GM23248 (cell line): ENCODE measurements at regions not wholly inside any gene's neighbourhood (a gene's known extent, or its start where the extent isn't known, plus 50 kb on each side); places are given as distances from the start of the nearest gene placed in this dataset.
A peak's percentile ranks its signal among the peaks of the same experiment; 100 is the strongest.

ENCODE experiments used
- DNase-seq: peaks from one replicate; pipeline ENCODE4 v3.0.0-alpha.2; 2015
- H2AFZ ChIP-seq: fragments of 200-600 bp; sonication (generic); 2 replicates; pipeline ENCODE4 v1.6.1; 2016; ENCODE audit warnings: antibody characterized with exemption
- H3F3A ChIP-seq: fragments of 200-600 bp; sonication (generic); 2 replicates; pipeline ENCODE4 v1.6.1; 2016; ENCODE audit warnings: mild to moderate bottlenecking, antibody characterized with exemption, mixed run types; ENCODE audit not compliant: insufficient read depth
- H3K27ac ChIP-seq: fragments of 200-600 bp; sonication (generic); 2 replicates; pipeline ENCODE4 v1.5.1; 2016; ENCODE audit warnings: mild to moderate bottlenecking
- H3K27me3 ChIP-seq: fragments of 200-600 bp; sonication (generic); replicated peaks from 2 replicates; pipeline ENCODE4 v1.6.1; 2016; ENCODE audit warnings: mild to moderate bottlenecking; ENCODE audit not compliant: insufficient read depth
- H3K36me3 ChIP-seq: fragments of 200-600 bp; sonication (generic); 2 replicates; pipeline ENCODE4 v1.6.1; 2016; ENCODE audit warnings: low read depth, mild to moderate bottlenecking
- H3K4me1 ChIP-seq: fragments of 200-600 bp; sonication (generic); 2 replicates; pipeline ENCODE4 v1.6.1; 2016; ENCODE audit warnings: mild to moderate bottlenecking; ENCODE audit not compliant: insufficient read depth
- H3K4me2 ChIP-seq: fragments of 200-600 bp; sonication (generic); one replicate; pipeline ENCODE4 v1.6.1; 2016; ENCODE audit warnings: mild to moderate bottlenecking; ENCODE audit not compliant: unreplicated experiment
- H3K4me3 ChIP-seq: fragments of 200-600 bp; sonication (generic); 2 replicates; pipeline ENCODE4 v1.5.1; 2016; ENCODE audit warnings: mild to moderate bottlenecking
- H3K79me2 ChIP-seq: fragments of 200-600 bp; sonication (generic); 2 replicates; pipeline ENCODE4 v1.6.1; 2016; ENCODE audit warnings: mild to moderate bottlenecking; ENCODE audit not compliant: insufficient read depth
- H3K9ac ChIP-seq: fragments of 200-600 bp; sonication (generic); 2 replicates; pipeline ENCODE4 v1.6.1; 2016; ENCODE audit warnings: mild to moderate bottlenecking
- H3K9me2 ChIP-seq: fragments of 200-600 bp; sonication (generic); 2 replicates; pipeline ENCODE4 v1.6.1; 2016; ENCODE audit warnings: mixed run types, mild to moderate bottlenecking, moderate library complexity; ENCODE audit not compliant: insufficient read depth
- H3K9me3 ChIP-seq: fragments of 200-600 bp; sonication (generic); one replicate; pipeline ENCODE4 v1.6.1; 2017; ENCODE audit warnings: low read depth
- H4K20me1 ChIP-seq: fragments of 200-600 bp; sonication (generic); 2 replicates; pipeline ENCODE4 v1.6.0; 2016; ENCODE audit not compliant: insufficient read depth
- EZH2 ChIP-seq: fragments of 200-600 bp; sonication (generic); IDR thresholded peaks from 2 replicates; pipeline ENCODE4 v1.6.1; 2018; ENCODE audit warnings: antibody characterized with exemption, mild to moderate bottlenecking; ENCODE audit not compliant: insufficient read depth, poor library complexity, severe bottlenecking
- EZH2phosphoT487 ChIP-seq: fragments of 200-600 bp; sonication (generic); IDR thresholded peaks from 2 replicates; pipeline ENCODE4 v1.6.1; 2018; ENCODE audit warnings: antibody characterized with exemption, moderate library complexity, mild to moderate bottlenecking, low read depth; ENCODE audit not compliant: insufficient read depth
- WGBS, 2 experiments: methylation state at CpG; one replicate each; pipeline ENCODE4 v1.1.6; 2015 to 2017; ENCODE audit warnings: low lambda C conversion rate in 2 of 2, low coverage in 1 of 2; ENCODE audit errors: missing lambda C conversion rate in 2 of 2; 5-methylcytosine and 5-hydroxymethylcytosine counted together
- in situ Hi-C: fragments of 300-500 bp; cut with MboI; formaldehyde crosslinking; loops from 2 replicates; pipeline ENCODE4 v1.15.0; 2020

- H3K36me3 ChIP-seq = no peaks in the 10 kb centered on the region
- H3K9me3 ChIP-seq = no peaks in the 10 kb centered on the region
- H3K4me1 ChIP-seq = no peaks in the 10 kb centered on the region
- H3K4me2 ChIP-seq = no peak overlapping the region
- WGBS, 2 experiments = 19 to 21% methylated on average over 4 of the region's 4 CpGs
- no peaks in the 10 kb centered on the region for H4K20me1 ChIP-seq
- no peaks in the 10 kb centered on the region for H3F3A ChIP-seq
- in situ Hi-C loops = no loop called here
- no peak overlapping the region for H3K27ac ChIP-seq
- no peak overlapping the region for H3K4me3 ChIP-seq
- no peak for TF ChIP-seq EZH2
- no peak for TF ChIP-seq EZH2phosphoT487
- DNase-seq = no peak
- no peak overlapping the region for H3K9ac ChIP-seq
- peaks cover 36% of the 10 kb centered on the region; the same call in 1 of the 2 replicates for H3K27me3 ChIP-seq
- no peaks in the 10 kb centered on the region for H3K9me2 ChIP-seq
- no peak overlapping the region for H2AFZ ChIP-seq
- H3K79me2 ChIP-seq = no peaks in the 10 kb centered on the region
Measured at GRCh38 chr18:45498287-45498658, 117.0 kb upstream of the SLC14A2 start.

GRCh38 chr18:45503990-45504389, 111.3 kb upstream of the SLC14A2 start:
- TF ChIP-seq EZH2phosphoT487 (no peak), EZH2 (no peak)
- Histone ChIP-seq H3K9me2 (no peaks in the 10 kb centered on the region), H3K4me3 (no peak overlapping the region), H3K27me3 (peaks cover 22% of the 10 kb centered on the region), H3K4me2 (no peak overlapping the region), H3F3A (no peaks in the 10 kb centered on the region), H3K4me1 (no peaks in the 10 kb centered on the region), H4K20me1 (no peaks in the 10 kb centered on the region), H3K9ac (no peak overlapping the region), H3K9me3 (no peaks in the 10 kb centered on the region), H3K27ac (no peak overlapping the region), H2AFZ (no peak overlapping the region), H3K36me3 (no peaks in the 10 kb centered on the region), H3K79me2 (no peaks in the 10 kb centered on the region)
- 2 to 5% methylated on average over 3 of the region's 3 CpGs for WGBS, 2 experiments
- no peak for DNase-seq
- in situ Hi-C loops = no loop called here

DNA sequence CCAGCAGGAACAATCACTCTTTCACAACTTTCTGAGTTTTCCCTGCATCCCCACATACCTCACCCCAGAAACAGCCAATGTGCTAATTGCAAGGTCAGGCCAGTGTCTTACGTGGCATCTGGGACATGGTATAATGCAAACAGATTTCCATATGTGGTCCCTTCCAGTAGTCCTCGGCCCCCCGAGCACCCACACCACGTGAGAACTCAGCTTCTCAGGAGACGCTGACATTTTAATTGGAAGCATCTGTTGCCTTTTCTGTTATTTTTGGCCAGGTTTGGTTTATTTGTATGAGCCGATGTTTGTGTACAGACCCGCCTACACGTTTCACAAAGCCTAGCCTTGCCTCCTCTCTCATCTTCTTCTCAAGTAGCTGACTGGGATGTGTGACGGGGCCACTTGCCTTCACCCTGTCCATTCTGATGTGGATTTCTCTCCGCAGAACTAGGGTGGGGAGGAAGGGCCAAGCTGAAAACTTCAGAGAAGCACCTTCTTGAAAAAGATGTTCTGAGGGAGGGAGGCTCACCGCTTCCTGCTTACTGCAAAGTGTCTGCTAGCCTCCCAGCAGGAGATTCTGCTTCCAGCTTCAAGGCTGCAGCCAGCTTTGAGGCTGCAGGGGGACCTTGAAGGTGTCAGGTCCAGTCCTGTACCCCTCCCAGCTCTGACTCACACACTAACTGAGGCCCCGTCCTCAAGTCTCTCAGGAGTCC, 109.6 kb upstream of the SLC14A2 start:
- DNase-seq = peak; percentile 23
- in situ Hi-C loops = no loop called here

DNA sequence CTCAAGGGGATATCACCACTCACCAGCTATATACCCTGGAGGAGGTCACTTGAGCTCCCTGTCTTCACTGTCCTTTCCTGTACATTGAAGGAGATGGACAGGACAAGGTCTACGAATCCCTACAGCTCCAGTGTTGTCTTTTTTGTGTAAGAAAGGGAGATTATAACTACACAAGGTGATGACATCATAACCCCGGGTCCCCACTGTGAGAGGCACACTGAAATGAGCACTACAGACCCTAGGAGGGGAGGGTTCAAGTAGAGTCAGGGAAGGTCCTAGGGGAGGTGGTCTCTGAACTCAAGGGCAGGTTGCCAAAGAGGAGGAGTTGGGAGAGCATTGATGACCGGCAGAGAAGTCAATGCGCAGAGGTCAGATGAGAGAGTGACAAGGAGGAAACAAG, 108.3 kb upstream of the SLC14A2 start:
- H3K9me2 ChIP-seq = no peaks in the 10 kb centered on the region
- WGBS, 2 experiments = 73 to 74% methylated on average over 4 of the region's 4 CpGs
- no peaks in the 10 kb centered on the region for H3F3A ChIP-seq
- no peak overlapping the region for H3K4me3 ChIP-seq
- no peaks in the 10 kb centered on the region for H3K4me1 ChIP-seq
- TF ChIP-seq EZH2 (no peak), EZH2phosphoT487 (no peak)
- H3K4me2 ChIP-seq = no peak overlapping the region
- no peaks in the 10 kb centered on the region for H3K9me3 ChIP-seq
- H3K27me3 ChIP-seq = peaks cover 22% of the 10 kb centered on the region
- H3K36me3 ChIP-seq = no peaks in the 10 kb centered on the region
- H3K9ac ChIP-seq = no peak overlapping the region
- no peaks in the 10 kb centered on the region for H4K20me1 ChIP-seq
- no peak for DNase-seq
- H2AFZ ChIP-seq = no peak overlapping the region
- no peak overlapping the region for H3K27ac ChIP-seq
- in situ Hi-C loops = no loop called here
- no peaks in the 10 kb centered on the region for H3K79me2 ChIP-seq

More for the DNA sequence above, 109.6 kb upstream of the SLC14A2 start:
- no peaks in the 10 kb centered on the region for H3K9me2 ChIP-seq
- no peak overlapping the region for H3K9ac ChIP-seq
- no peaks in the 10 kb centered on the region for H3K79me2 ChIP-seq
- TF ChIP-seq EZH2phosphoT487 (no peak), EZH2 (no peak)
- peaks cover 15% of the 10 kb centered on the region for H3K27me3 ChIP-seq
- no peaks in the 10 kb centered on the region for H3K9me3 ChIP-seq
- no peak overlapping the region for H3K4me2 ChIP-seq
- WGBS, 2 experiments = 41 to 43% methylated on average over 12 of the region's 12 CpGs
- H3K36me3 ChIP-seq = no peaks in the 10 kb centered on the region
- no peaks in the 10 kb centered on the region for H3F3A ChIP-seq
- H4K20me1 ChIP-seq = no peaks in the 10 kb centered on the region
- H3K4me1 ChIP-seq = no peaks in the 10 kb centered on the region
- H3K27ac ChIP-seq = no peak overlapping the region
- H2AFZ ChIP-seq = no peak overlapping the region
- no peak overlapping the region for H3K4me3 ChIP-seq
